LNCAP (cell line): ENCODE measurements at regions not wholly inside any gene's neighbourhood (a gene's known extent, or its start where the extent isn't known, plus 50 kb on each side); places are given as distances from the start of the nearest gene placed in this dataset.
A peak's percentile ranks its signal among the peaks of the same experiment; 100 is the strongest.

Source experiments
- TF ChIP-seq, protein P1 (sequence below): fragments of 450-650 bp; IDR thresholded peaks from 2 replicates; pipeline ENCODE4 v1.5.1; 2017; ENCODE audit warnings: mild to moderate bottlenecking

GRCh38 chr4:180116840-180117239, 2126.4 kb upstream of the TENM3 start:
- TF ChIP-seq, protein P1, sequence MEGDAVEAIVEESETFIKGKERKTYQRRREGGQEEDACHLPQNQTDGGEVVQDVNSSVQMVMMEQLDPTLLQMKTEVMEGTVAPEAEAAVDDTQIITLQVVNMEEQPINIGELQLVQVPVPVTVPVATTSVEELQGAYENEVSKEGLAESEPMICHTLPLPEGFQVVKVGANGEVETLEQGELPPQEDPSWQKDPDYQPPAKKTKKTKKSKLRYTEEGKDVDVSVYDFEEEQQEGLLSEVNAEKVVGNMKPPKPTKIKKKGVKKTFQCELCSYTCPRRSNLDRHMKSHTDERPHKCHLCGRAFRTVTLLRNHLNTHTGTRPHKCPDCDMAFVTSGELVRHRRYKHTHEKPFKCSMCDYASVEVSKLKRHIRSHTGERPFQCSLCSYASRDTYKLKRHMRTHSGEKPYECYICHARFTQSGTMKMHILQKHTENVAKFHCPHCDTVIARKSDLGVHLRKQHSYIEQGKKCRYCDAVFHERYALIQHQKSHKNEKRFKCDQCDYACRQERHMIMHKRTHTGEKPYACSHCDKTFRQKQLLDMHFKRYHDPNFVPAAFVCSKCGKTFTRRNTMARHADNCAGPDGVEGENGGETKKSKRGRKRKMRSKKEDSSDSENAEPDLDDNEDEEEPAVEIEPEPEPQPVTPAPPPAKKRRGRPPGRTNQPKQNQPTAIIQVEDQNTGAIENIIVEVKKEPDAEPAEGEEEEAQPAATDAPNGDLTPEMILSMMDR: no peak

GRCh38 chr4:180120068-180120467, 2123.1 kb upstream of the TENM3 start:
- TF ChIP-seq, protein P1: no peak

- TF ChIP-seq, protein P1: no peak
These were observed 2108.9 kb upstream of the TENM3 start for GRCh38 chr4:180134091-180134866.

DNA sequence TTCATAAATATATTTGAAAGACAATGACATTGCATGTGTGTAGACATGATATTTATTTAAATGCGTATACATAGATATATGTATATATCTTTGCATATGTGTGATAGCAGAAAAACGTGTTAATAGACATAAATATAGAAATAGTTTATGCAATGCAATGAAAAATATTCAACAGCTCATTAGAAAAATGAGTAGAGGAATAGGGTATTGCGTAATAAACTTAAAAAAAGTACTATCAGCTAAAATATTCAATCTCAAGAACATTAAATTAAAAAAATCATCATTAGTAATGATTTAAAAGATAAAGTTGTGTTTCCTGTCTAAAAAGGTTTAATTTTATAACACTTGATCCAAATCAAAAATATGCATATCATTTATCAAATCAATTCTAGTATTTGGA, 2101.5 kb upstream of the TENM3 start:
- TF ChIP-seq, protein P1: no peak

DNA sequence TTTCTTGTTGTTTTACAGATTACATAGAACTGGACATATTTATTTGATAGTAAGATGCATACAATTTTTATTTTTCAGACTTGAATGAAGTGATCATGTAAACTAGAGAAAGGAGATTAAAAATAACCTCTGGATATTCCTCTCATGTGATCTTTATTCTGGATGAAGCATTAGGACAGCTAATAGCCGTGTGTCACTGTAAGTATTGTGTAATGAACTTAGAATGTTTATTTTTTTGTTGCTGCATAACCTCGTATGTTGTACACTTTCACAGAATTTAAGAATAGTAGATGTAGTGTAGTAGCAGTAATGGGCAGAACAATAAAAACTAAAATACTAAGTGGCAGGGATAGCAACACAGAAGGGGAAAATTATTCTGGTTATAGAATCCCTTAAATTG, 2094.5 kb upstream of the TENM3 start:
- TF ChIP-seq, protein P1: no peak

DNA sequence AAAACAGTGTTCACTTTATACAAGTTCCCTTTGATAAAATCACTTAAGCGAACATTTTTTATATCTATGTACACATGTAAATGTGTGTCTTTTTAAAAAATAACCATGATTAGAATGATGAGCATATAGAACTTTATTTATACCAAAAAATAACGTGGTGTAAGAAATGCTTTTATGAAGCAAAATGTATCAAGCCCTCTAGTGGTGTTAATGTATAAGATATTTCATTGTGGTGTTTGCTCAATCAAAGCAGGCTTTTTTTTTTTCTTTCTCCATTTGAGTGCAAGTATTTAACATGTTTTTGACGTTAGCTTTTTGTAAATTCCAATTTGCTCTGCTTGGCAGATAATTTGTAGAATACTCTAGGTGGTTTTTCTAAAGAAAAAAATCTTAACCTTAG, 2092.4 kb upstream of the TENM3 start:
- TF ChIP-seq, protein P1: peak; percentile 51

- TF ChIP-seq, protein P1: no peak
These were observed 2090.4 kb upstream of the TENM3 start for GRCh38 chr4:180152831-180153230.

DNA sequence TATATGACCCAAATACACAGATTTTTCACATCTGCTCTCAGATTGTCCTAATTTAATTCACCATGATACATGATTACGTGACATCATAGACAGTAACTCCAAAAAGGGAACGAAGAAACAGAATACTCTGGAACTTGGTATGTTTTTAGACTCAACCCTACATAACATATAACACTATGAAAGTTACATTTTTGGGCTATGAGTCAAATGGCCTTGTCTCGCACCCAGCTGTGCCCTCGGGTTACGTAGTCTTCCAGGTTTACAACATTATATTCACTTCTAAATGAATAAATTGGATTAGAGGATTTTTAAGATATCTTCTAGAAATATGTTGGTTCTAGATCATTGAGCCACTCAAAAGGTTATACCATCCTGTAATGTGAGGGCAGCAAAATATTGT, 2089.6 kb upstream of the TENM3 start:
- TF ChIP-seq, protein P1: no peak
